HL-60 (cell line): ENCODE measurements at regions not wholly inside any gene's neighbourhood (a gene's known extent, or its start where the extent isn't known, plus 50 kb on each side); places are given as distances from the start of the nearest gene placed in this dataset.

Experiments used
- DNase-seq, 2 experiments: peaks; one replicate each; pipeline ENCODE4 v3.0.0-alpha.2; 2010 to 2020; ENCODE audit warnings: low read depth in 1 of 2, low spot score in 1 of 2
- H3K27ac ChIP-seq: fragments of 250-450 bp; sonication (Bioruptor Pico); replicated peaks from 2 replicates; pipeline ENCODE4 v1.5.1; 2020; ENCODE audit warnings: mild to moderate bottlenecking, moderate library complexity
- H3K27me3 ChIP-seq: fragments of 250-450 bp; sonication (Bioruptor Pico); 2 replicates; pipeline ENCODE4 v1.5.1; 2021; ENCODE audit warnings: mild to moderate bottlenecking, moderate library complexity; ENCODE audit not compliant: insufficient read depth, poor library complexity, severe bottlenecking
- H3K4me3 ChIP-seq: replicated peaks from 2 replicates; pipeline ENCODE4 v1.5.1; 2011; ENCODE audit warnings: mild to moderate bottlenecking, control low read depth, low read length; ENCODE audit not compliant: insufficient read depth
- GABPA ChIP-seq: IDR thresholded peaks from 2 replicates; pipeline ENCODE4 v1.6.1; 2012; ENCODE audit warnings: low read depth
- POLR2AphosphoS5 ChIP-seq: IDR thresholded peaks from 2 replicates; pipeline ENCODE4 v1.6.1; 2012; ENCODE audit warnings: low read depth
- REST ChIP-seq: IDR thresholded peaks from 2 replicates; pipeline ENCODE4 v1.6.1; 2012; ENCODE audit warnings: low read depth; ENCODE audit not compliant: insufficient replicate concordance
- SPI1 ChIP-seq: IDR thresholded peaks from 2 replicates; pipeline ENCODE4 v1.6.1; 2012; ENCODE audit warnings: low read depth, mild to moderate bottlenecking, borderline replicate concordance
- TF ChIP-seq, protein P1 (sequence below): IDR thresholded peaks from one replicate; pipeline ENCODE4 v1.5.1; 2011; ENCODE audit warnings: low read length, control low read depth, inconsistent platforms; ENCODE audit not compliant: insufficient read depth

GRCh38 chr16:48909231-48909630 is 299.3 kb upstream of the N4BP1 start:
- Histone ChIP-seq H3K27me3 (no peaks in the 10 kb centered on the region), H3K27ac (no peak overlapping the region), H3K4me3 (no peak overlapping the region)
- DNase-seq: no peak
- TF ChIP-seq GABPA (no peak), POLR2AphosphoS5 (no peak), SPI1 (no peak), REST (no peak)
- TF ChIP-seq, protein P1, sequence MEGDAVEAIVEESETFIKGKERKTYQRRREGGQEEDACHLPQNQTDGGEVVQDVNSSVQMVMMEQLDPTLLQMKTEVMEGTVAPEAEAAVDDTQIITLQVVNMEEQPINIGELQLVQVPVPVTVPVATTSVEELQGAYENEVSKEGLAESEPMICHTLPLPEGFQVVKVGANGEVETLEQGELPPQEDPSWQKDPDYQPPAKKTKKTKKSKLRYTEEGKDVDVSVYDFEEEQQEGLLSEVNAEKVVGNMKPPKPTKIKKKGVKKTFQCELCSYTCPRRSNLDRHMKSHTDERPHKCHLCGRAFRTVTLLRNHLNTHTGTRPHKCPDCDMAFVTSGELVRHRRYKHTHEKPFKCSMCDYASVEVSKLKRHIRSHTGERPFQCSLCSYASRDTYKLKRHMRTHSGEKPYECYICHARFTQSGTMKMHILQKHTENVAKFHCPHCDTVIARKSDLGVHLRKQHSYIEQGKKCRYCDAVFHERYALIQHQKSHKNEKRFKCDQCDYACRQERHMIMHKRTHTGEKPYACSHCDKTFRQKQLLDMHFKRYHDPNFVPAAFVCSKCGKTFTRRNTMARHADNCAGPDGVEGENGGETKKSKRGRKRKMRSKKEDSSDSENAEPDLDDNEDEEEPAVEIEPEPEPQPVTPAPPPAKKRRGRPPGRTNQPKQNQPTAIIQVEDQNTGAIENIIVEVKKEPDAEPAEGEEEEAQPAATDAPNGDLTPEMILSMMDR: no peak

DNA sequence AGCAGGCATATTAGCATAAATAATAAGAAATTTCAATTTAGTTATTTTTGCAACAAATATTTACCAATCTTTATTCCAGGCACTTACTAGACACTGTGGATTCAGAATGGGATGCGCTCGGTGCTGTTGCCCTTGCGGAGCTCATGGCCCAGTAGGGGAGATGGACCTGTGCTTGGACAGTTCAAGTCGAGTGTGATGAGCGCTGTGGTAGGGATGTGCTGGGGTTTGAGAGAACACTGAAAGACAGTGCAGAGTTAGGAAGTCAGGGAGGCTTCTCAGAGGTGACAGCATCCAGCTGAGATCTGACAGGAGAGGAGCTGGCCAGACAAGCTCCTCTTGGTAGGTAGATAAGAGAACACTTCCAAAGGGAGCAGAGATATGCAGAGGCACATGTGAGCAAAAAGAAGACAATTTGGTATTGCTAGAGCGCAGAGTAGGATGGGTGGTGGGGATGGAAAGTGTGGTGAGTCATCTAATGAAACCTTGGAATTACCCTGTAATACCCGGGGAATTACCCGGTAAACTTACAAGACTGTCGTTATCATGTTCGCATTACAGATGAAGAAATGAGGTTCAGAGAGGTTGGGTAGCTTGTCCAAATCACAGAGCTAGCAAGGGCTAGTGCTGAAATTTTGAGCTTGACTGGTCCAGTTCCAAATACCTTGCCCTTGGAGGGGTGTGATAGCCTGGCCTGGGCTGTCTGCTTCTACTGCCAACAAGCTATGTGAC is 298.1 kb upstream of the N4BP1 start:
- TF ChIP-seq GABPA: no peak
- TF ChIP-seq SPI1: no peak
- TF ChIP-seq REST: no peak
- TF ChIP-seq, protein P1: no peak
- no peak overlapping the region for H3K27ac ChIP-seq
- no peak overlapping the region for H3K4me3 ChIP-seq
- H3K27me3 ChIP-seq: no peaks in the 10 kb centered on the region
- DNase-seq: no peak

DNA sequence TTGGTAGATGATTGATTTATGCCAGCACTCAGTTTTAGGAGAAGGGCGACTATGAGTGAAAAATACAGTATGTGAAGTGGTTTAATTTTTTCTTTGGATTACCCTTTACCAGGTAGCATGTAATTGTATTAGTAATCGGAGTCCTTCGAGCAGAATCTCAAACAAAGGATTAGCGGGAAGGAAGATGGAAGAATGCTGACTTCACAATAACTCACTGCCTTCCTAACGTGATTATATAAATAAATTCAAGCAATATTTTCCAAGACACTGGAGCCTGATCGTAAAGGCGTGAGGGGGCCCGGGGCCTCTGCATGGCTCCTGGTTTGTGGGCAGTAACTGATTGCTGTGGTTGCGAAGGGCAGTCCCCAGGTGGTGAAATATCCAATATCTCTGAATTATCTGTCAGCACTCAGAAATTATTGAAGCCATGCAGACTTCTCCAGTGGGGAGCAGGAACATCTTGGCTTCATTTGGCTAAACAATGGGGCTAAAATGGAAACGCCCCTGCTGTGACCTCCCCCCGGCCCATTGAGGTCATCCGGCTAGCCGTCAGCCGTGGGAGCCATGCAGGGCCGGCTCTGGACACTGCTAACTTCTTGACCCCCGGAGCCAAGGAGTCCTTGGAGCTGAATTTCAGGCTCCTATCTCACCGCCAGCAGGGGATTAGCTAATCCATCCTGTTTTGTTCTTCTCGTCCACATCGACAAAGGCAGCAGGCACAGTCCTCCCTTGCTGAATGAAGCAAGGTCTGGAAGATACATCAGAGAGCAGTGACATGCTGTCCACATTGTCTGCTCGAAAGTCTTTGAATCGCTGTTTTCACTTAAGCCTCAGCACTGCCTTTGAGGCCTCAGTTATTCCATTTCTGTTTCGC is 295.9 kb upstream of the N4BP1 start:
- TF ChIP-seq, protein P1: no peak
- TF ChIP-seq POLR2AphosphoS5 (no peak), SPI1 (no peak), REST (no peak), GABPA (no peak)
- DNase-seq: no peak
- no peak overlapping the region for H3K27ac ChIP-seq
- H3K27me3 ChIP-seq: peaks cover 3% of the 10 kb centered on the region
- H3K4me3 ChIP-seq: no peak overlapping the region
